Adrenal gland (tissue), 9 donors: ENCODE measurements at regions not wholly inside any gene's neighbourhood (a gene's known extent, or its start where the extent isn't known, plus 50 kb on each side); places are given as distances from the start of the nearest gene placed in this dataset.

Experiments
- DNase-seq, 7 donors: peaks; one replicate each; pipeline ENCODE4 v3.0.0-alpha.2; 2019 to 2020
- H3K27ac ChIP-seq, 5 donors: fragments of 200-600 bp; sonication (generic) in 4 of 5; 1 replicate in 3 of 5; 2 replicates in 2 of 5; pipeline versions ENCODE4 v1.5.1 to v1.8.0; 2016 to 2020; ENCODE audit warnings: mild to moderate bottlenecking in 1 of 5
- H3K27me3 ChIP-seq: fragments of 200-600 bp; 2 replicates; pipeline ENCODE4 v1.8.0; 2021
- H3K36me3 ChIP-seq, 2 donors: fragments of 200-600 bp; replicated peaks in 1 of 2; 1 replicate in 1 of 2; 2 replicates in 1 of 2; pipeline versions ENCODE4 v1.5.1 to v1.8.0; 2018 to 2022
- H3K4me1 ChIP-seq, 2 donors: fragments of 200-600 bp; replicated peaks in 1 of 2; 1 replicate in 1 of 2; 2 replicates in 1 of 2; pipeline versions ENCODE4 v1.5.1 to v1.8.0; 2018 to 2021
- H3K4me3 ChIP-seq, 4 donors: fragments of 200-600 bp; sonication (generic) in 3 of 4; one replicate each; pipeline ENCODE4 v1.5.1; 2016 to 2018
- H3K9me3 ChIP-seq, 3 donors: fragments of 200-600 bp; sonication (generic) in 1 of 3; replicated peaks in 1 of 3; 1 replicate in 2 of 3; 2 replicates in 1 of 3; pipeline versions ENCODE4 v1.5.1 to v1.8.0; 2016 to 2021
- POLR2A ChIP-seq, 2 donors: fragments of 450-650 bp; IDR thresholded peaks; one replicate each; pipeline ENCODE4 v1.6.1; 2017; ENCODE audit warnings: antibody characterized with exemption in 2 of 2, mild to moderate bottlenecking in 2 of 2, moderate library complexity in 1 of 2
- WGBS, 4 donors: extraction: QIAGEN DNeasy Blood & Tissue Kit in 2 of 4; methylation state at CpG; one replicate each; pipeline versions ENCODE4 v1.1.5 to v1.1.7; 2013 to 2017; 5-methylcytosine and 5-hydroxymethylcytosine counted together
- intact Hi-C, 2 donors: fragments of 100-400 bp; cut with DNase I; formaldehyde crosslinking; loops; one replicate each; pipeline versions ENCODE4 v1.14.1 to v1.15.0; 2022 to 2023
- TF ChIP-seq, protein P1 (sequence below), 6 experiments: fragments of 450-650 bp in 4 of 6; fragments of 200-600 bp in 2 of 6; sonication (generic) in 1 of 6; IDR thresholded peaks; 1 replicate in 5 of 6; 2 replicates in 1 of 6; pipeline versions ENCODE4 v1.5.1 to v1.8.0; 2016 to 2021; ENCODE audit warnings: antibody characterized with exemption in 6 of 6, mild to moderate bottlenecking in 2 of 6, moderate library complexity in 1 of 6
- donor health status: healthy with polysubstance abuse.
- donor health status: Bipolar disorder and iron deficiency.
- donor health status: DM: yes; HTN: yes; CAD: no.
- donor health status: DM: no; HTN: no; CAD: no.
- donor health status: DM: no; HTN: no; CAD: no.

GRCh38 chr2:126344493-126344892 lies 311.5 kb upstream of the GYPC start:
- Histone ChIP-seq H3K4me3 (no peak overlapping the region), H3K27ac (no peak overlapping the region), H3K36me3 (no peaks in the 10 kb centered on the region), H3K4me1 (no peaks in the 10 kb centered on the region), H3K9me3 (no peaks in the 10 kb centered on the region), H3K27me3 (no peaks in the 10 kb centered on the region)
- intact Hi-C loops: no loop called here
- DNase-seq: no peak
- TF ChIP-seq POLR2A (IDR thresholded peaks at IDR 0.05): no peak
- TF ChIP-seq, protein P1, sequence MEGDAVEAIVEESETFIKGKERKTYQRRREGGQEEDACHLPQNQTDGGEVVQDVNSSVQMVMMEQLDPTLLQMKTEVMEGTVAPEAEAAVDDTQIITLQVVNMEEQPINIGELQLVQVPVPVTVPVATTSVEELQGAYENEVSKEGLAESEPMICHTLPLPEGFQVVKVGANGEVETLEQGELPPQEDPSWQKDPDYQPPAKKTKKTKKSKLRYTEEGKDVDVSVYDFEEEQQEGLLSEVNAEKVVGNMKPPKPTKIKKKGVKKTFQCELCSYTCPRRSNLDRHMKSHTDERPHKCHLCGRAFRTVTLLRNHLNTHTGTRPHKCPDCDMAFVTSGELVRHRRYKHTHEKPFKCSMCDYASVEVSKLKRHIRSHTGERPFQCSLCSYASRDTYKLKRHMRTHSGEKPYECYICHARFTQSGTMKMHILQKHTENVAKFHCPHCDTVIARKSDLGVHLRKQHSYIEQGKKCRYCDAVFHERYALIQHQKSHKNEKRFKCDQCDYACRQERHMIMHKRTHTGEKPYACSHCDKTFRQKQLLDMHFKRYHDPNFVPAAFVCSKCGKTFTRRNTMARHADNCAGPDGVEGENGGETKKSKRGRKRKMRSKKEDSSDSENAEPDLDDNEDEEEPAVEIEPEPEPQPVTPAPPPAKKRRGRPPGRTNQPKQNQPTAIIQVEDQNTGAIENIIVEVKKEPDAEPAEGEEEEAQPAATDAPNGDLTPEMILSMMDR (IDR thresholded peaks at IDR 0.05): no peak
- 66 to 75% (median 70%) methylated on average over 2 of the region's 2 CpGs for WGBS, 4 donors

DNA sequence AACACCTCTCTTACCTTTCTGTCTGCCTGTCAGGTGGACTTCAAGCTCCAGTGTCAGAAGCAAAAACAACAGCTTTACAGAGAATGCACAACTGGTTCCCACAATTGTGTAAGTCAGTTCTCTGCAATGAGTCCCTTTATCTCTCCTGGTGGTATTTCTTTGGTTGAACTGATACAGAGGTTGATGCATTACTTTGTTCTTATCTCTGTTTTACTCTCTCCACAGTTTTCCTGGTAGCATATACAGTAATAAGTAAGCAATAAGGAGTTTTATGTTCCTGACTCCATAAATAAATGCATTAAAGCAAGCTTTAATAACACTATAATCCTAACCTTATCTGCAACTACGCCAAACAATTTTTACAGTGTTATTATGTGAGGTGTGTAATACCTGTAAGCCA lies 310.3 kb upstream of the GYPC start:
- Histone ChIP-seq H3K9me3 (peaks cover 0 to 3% (median 0%) of the 10 kb centered on the region in 3 donors), H3K36me3 (no peaks in the 10 kb centered on the region), H3K4me1 (no peaks in the 10 kb centered on the region), H3K27ac (no peak overlapping the region), H3K4me3 (no peak overlapping the region), H3K27me3 (no peaks in the 10 kb centered on the region)
- TF ChIP-seq POLR2A (IDR thresholded peaks at IDR 0.05): no peak
- TF ChIP-seq, protein P1 (IDR thresholded peaks at IDR 0.05): no peak
- no peak for DNase-seq
- 75 to 88% (median 77%) methylated on average over 1 of the region's 1 CpG for WGBS, 4 donors
- intact Hi-C loops: no loop called here

DNA sequence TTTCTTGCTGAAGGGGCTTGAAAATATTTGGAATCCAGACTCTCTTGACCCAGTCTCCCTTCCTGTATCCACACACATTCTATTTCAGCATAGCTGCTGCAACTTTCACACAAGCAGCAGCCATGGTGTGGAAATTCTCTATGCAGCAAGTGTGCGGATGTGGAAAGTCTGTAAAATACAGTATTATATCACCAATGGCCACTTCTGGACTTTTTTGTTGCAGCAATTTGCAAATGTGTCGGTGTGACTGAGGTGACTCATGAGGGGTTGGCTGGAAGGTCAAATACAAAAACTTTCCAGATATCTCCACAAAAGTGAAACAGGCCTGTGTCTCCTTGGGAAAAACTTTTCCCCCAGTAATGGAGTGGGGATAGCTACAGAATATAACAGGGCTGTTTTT lies 299.3 kb upstream of the GYPC start:
- Histone ChIP-seq H3K36me3 (no peaks in the 10 kb centered on the region), H3K27me3 (no peaks in the 10 kb centered on the region), H3K9me3 (no peaks in the 10 kb centered on the region), H3K4me1 (no peaks in the 10 kb centered on the region), H3K27ac (no peak overlapping the region), H3K4me3 (no peak overlapping the region)
- WGBS, 4 donors: 56 to 63% (median 61%) methylated on average over 2 of the region's 2 CpGs
- TF ChIP-seq, protein P1 (IDR thresholded peaks at IDR 0.05): no peak
- TF ChIP-seq POLR2A (IDR thresholded peaks at IDR 0.05): no peak
- intact Hi-C loops: no loop called here
- no peak for DNase-seq

DNA sequence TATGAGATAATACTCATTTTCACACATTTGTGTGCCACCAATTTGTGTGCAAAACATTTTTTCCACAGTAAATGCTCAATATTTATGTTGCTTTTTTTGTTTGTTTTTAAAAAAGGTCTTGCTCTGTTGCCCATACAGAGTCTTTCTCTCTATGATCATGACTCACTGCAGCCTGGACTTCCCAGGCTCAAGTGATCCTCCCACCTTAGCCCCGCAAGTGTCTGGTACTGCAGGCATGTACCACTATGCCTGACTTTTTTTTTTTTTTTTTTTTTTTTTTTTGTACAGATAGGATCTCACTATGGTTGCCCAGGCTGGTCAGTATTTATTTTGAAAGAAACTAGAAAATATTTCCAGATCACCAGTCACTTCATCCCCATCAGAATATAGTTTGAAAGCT lies 297.8 kb upstream of the GYPC start:
- Histone ChIP-seq H3K9me3 (no peaks in the 10 kb centered on the region), H3K27me3 (no peaks in the 10 kb centered on the region), H3K4me3 (no peak overlapping the region), H3K27ac (no peak overlapping the region), H3K36me3 (no peaks in the 10 kb centered on the region), H3K4me1 (no peaks in the 10 kb centered on the region)
- intact Hi-C loops: no loop called here
- no peak for DNase-seq
- TF ChIP-seq, protein P1 (IDR thresholded peaks at IDR 0.05): no peak
- no peak for TF ChIP-seq POLR2A (IDR thresholded peaks at IDR 0.05)
- WGBS, 4 donors: 52 to 75% (median 65%) methylated on average over 1 of the region's 1 CpG
